Natural killer cell treated with Interleukin-12 subunit alpha and Interleukin-12 subunit beta and Interleukin-15 and Interleukin-18, amount 100 ng/mL, for 72 hours (primary cell): ENCODE measurements at regions not wholly inside any gene's neighbourhood (a gene's known extent, or its start where the extent isn't known, plus 50 kb on each side); places are given as distances from the start of the nearest gene placed in this dataset.

Source experiments
- ATAC-seq, 2 donors: fragments of 150-1000 bp; cut with Tn5 transposase in 1 of 2; sonication (Bioruptor Pico), chemical (Tn5 transposase) in 1 of 2; 2 replicates each; pipeline ENCODE4 v1.10.0; 2021
- DNase-seq: peaks from one replicate; pipeline ENCODE4 v3.0.0; 2022; ENCODE audit warnings: low spot score
- H3K27ac Mint-ChIP-seq, 2 donors: 1 replicate in 1 of 2; 2 replicates in 1 of 2; pipeline ENCODE4 v1.8.0; 2022; ENCODE audit warnings: mixed read lengths in 2 of 2, mild to moderate bottlenecking in 1 of 2, moderate library complexity in 1 of 2
- H3K27me3 Mint-ChIP-seq, 2 donors: 1 replicate in 1 of 2; 2 replicates in 1 of 2; pipeline ENCODE4 v1.8.0; 2022; ENCODE audit warnings: mixed read lengths in 2 of 2
- H3K36me3 Mint-ChIP-seq: one replicate; pipeline ENCODE4 v1.8.0; 2022; ENCODE audit warnings: mixed read lengths
- H3K4me1 Mint-ChIP-seq, 2 donors: 1 replicate in 1 of 2; 2 replicates in 1 of 2; pipeline ENCODE4 v1.8.0; 2022; ENCODE audit warnings: low read depth in 2 of 2, mixed read lengths in 2 of 2, mild to moderate bottlenecking in 1 of 2
- H3K4me3 Mint-ChIP-seq: one replicate; pipeline ENCODE4 v1.8.0; 2022; ENCODE audit warnings: mixed read lengths
- H3K9me3 Mint-ChIP-seq: 2 replicates; pipeline ENCODE4 v1.8.0; 2022; ENCODE audit warnings: mixed read lengths

DNA sequence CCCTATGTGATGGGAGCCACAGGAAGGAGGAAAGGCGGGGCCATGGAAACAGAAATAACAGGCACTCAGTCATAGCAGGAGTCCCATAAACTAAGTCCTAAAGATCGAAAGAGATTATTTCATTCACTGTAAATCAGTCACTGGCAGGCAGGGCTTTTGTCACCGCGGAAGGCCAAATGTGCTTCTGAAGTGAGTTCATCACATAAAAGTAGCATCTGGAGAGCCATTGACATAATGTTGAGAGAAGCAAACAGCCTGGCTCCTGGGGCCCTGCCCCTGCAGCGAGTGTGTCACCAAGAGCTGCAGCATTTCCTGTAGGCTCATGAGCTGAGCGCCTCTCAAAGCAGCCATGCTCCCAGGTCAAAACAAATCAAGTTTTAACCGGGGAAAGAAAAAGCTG lies 476.2 kb downstream of the HAPSTR1 start:
- H3K4me1 Mint-ChIP-seq: no peaks in the 10 kb centered on the region
- H3K9me3 Mint-ChIP-seq: peaks cover 3% of the 10 kb centered on the region
- H3K4me3 Mint-ChIP-seq: no peak overlapping the region
- peaks cover 0 to 7% of the 10 kb centered on the region in 2 donors for H3K27me3 Mint-ChIP-seq
- no peak overlapping the region for H3K27ac Mint-ChIP-seq
- no peaks in the 10 kb centered on the region for H3K36me3 Mint-ChIP-seq
- DNase-seq (no peak), ATAC-seq (no peak)

DNA sequence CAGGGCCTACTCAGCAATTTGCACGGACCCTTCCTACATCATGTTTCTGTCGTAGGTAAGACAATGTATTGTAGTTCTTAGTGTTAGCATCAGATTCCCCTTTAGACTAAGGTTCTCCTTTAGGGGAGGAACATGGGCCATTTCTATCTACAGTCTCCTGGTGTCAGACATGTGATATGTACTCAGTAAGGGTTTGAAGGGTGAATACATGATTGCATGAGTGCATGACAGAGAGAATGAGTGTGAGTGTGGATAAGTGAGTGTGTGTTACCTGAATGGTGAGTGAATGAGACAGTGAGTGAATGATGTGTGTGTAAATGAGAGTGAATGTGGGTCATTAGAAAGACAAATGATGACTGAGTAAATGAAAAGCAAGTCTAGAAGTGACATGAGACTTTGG lies 476.8 kb downstream of the HAPSTR1 start:
- Mint-ChIP-seq H3K27me3 (peaks cover 0 to 7% of the 10 kb centered on the region in 2 donors), H3K36me3 (no peaks in the 10 kb centered on the region), H3K27ac (no peak overlapping the region), H3K9me3 (peaks cover 3% of the 10 kb centered on the region), H3K4me1 (no peaks in the 10 kb centered on the region), H3K4me3 (no peak overlapping the region)
- DNase-seq (no peak), ATAC-seq (no peak)

- Mint-ChIP-seq H3K4me1 (no peaks in the 10 kb centered on the region), H3K9me3 (peaks cover 3% of the 10 kb centered on the region), H3K36me3 (no peaks in the 10 kb centered on the region), H3K27ac (no peak overlapping the region), H3K27me3 (peaks cover 0 to 7% of the 10 kb centered on the region in 2 donors), H3K4me3 (no peak overlapping the region)
- DNase-seq (no peak), ATAC-seq (no peak)
Observed at GRCh38 chr16:9570521-9570920, 479.1 kb downstream of the HAPSTR1 start.

DNA sequence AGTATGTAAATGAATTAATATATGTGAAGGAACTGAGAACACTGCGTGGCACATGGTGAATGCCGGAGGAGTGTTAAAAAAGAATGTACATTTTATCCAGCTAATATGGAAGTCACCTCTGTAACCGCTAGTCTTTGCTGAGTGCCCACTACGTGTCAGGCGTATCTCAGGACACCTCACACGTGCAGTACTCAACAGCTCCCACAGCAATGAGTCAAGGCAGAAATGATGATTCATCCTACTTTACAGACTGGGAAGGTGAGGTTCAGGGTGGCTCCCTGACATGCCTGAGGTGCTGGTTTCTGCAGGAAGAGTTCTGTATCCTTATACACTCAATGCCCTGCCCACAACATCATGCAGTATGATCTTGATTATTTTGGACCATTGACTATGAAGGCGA lies 487.0 kb downstream of the HAPSTR1 start:
- H3K4me1 Mint-ChIP-seq: no peaks in the 10 kb centered on the region
- ATAC-seq: no peak

GRCh38 chr16:9580025-9580424 lies 488.6 kb downstream of the HAPSTR1 start:
- DNase-seq (no peak), ATAC-seq (no peak)
- no peaks in the 10 kb centered on the region for H3K9me3 Mint-ChIP-seq
- H3K36me3 Mint-ChIP-seq: no peaks in the 10 kb centered on the region
- no peaks in the 10 kb centered on the region for H3K27me3 Mint-ChIP-seq
- no peak overlapping the region for H3K27ac Mint-ChIP-seq
- H3K4me1 Mint-ChIP-seq: no peaks in the 10 kb centered on the region
- H3K4me3 Mint-ChIP-seq: no peak overlapping the region

More for the DNA sequence above, 487.0 kb downstream of the HAPSTR1 start:
- no peaks in the 10 kb centered on the region for H3K36me3 Mint-ChIP-seq
- no peaks in the 10 kb centered on the region for H3K9me3 Mint-ChIP-seq
- H3K4me3 Mint-ChIP-seq: no peak overlapping the region
- no peak for DNase-seq
- no peak overlapping the region for H3K27ac Mint-ChIP-seq
- no peaks in the 10 kb centered on the region for H3K27me3 Mint-ChIP-seq

DNA sequence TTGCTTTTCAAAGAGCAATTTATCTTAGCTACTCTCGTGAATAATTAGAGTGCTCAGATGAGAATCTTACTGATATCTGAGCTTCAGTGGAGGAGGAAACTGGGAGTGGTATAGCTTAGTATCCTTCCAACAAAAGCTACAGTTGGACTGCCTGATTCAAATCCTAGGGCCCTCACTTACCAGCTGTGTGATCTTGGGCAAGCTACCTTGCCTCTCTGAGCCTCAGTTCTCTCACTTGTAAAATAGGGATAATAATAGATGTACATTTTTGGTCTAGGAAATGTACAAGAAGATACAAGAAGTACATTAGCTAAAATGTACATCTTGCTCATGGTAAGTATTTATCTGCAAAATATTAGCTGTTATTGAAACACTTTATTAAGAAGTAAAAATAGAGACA lies 502.0 kb downstream of the HAPSTR1 start:
- no peak for DNase-seq
- no peaks in the 10 kb centered on the region for H3K4me1 Mint-ChIP-seq
- no peak for ATAC-seq
- H3K4me3 Mint-ChIP-seq: no peak overlapping the region
- no peak overlapping the region for H3K27ac Mint-ChIP-seq
- H3K27me3 Mint-ChIP-seq: peaks cover 0 to 9% of the 10 kb centered on the region in 2 donors
- no peaks in the 10 kb centered on the region for H3K36me3 Mint-ChIP-seq
- peaks cover 3% of the 10 kb centered on the region for H3K9me3 Mint-ChIP-seq

DNA sequence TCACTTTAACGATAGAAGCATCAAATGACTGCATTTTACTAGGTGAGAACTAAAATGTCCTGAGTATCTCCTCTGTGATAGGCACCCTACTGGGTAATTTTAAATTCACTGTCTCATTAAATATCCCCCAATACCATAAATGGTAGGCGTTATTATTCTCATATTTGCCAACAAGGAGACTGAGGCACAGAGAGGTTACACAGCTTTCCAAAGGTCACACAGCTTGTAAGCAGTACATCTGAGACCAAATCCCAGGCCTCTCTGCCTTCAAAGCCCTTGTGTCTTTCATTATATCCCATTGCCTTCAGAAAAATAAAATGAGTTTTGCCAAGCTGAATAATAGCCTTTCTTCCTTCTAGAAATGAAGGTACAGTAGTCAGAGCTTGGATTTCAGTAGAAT lies 502.6 kb downstream of the HAPSTR1 start:
- H3K4me1 Mint-ChIP-seq: no peaks in the 10 kb centered on the region
- DNase-seq: no peak
- no peak overlapping the region for H3K4me3 Mint-ChIP-seq
- no peak for ATAC-seq
- peaks cover 3% of the 10 kb centered on the region for H3K9me3 Mint-ChIP-seq
- H3K27ac Mint-ChIP-seq: no peak overlapping the region
- H3K36me3 Mint-ChIP-seq: no peaks in the 10 kb centered on the region
- peaks cover 0 to 9% of the 10 kb centered on the region in 2 donors for H3K27me3 Mint-ChIP-seq

- DNase-seq (no peak), ATAC-seq (no peak)
- H3K4me3 Mint-ChIP-seq: no peak overlapping the region
- no peak overlapping the region for H3K27ac Mint-ChIP-seq
- H3K9me3 Mint-ChIP-seq: peaks cover 3% of the 10 kb centered on the region
- H3K4me1 Mint-ChIP-seq: no peaks in the 10 kb centered on the region
- H3K27me3 Mint-ChIP-seq: peaks cover 0 to 9% of the 10 kb centered on the region in 2 donors
- no peaks in the 10 kb centered on the region for H3K36me3 Mint-ChIP-seq
Observed at GRCh38 chr16:9594946-9595345, 503.5 kb downstream of the HAPSTR1 start.

GRCh38 chr16:9595393-9595792 lies 503.9 kb downstream of the HAPSTR1 start:
- Mint-ChIP-seq H3K36me3 (no peaks in the 10 kb centered on the region), H3K27me3 (peaks cover 0 to 9% of the 10 kb centered on the region in 2 donors), H3K27ac (no peak overlapping the region), H3K4me3 (no peak overlapping the region), H3K4me1 (no peaks in the 10 kb centered on the region), H3K9me3 (peaks cover 1% of the 10 kb centered on the region)
- DNase-seq (no peak), ATAC-seq (no peak)

- no peak for ATAC-seq
- Mint-ChIP-seq H3K36me3 (no peaks in the 10 kb centered on the region), H3K4me3 (no peak overlapping the region), H3K27me3 (peaks cover 0 to 9% of the 10 kb centered on the region in 2 donors), H3K4me1 (no peaks in the 10 kb centered on the region), H3K9me3 (no peaks in the 10 kb centered on the region), H3K27ac (no peak overlapping the region)
- no peak for DNase-seq
Observed at GRCh38 chr16:9596788-9597187, 505.3 kb downstream of the HAPSTR1 start.

- DNase-seq (no peak), ATAC-seq (no peak)
- Mint-ChIP-seq H3K36me3 (no peaks in the 10 kb centered on the region), H3K9me3 (no peaks in the 10 kb centered on the region), H3K4me1 (no peaks in the 10 kb centered on the region), H3K27me3 (peaks cover 0 to 9% of the 10 kb centered on the region in 2 donors), H3K4me3 (no peak overlapping the region), H3K27ac (no peak overlapping the region)
Observed at GRCh38 chr16:9597967-9598730, 506.7 kb downstream of the HAPSTR1 start.

DNA sequence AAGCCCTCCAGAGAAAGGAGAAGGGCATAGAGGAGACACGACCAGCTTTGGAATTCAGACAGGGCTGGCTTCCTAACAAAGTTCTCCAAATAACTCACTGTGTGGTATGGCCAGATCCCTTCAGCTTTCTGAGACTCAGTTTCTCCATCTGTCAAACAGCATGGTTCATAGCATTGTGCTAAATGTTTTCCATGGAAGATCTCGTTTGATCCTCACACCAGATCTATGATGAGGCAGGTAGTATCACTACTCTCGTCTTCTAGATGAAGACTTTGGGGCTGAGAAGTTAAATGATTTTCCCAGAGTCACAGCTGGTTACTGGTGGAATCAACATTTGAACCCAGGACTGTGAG lies 507.3 kb downstream of the HAPSTR1 start:
- Mint-ChIP-seq H3K27ac (no peak overlapping the region), H3K36me3 (no peaks in the 10 kb centered on the region), H3K9me3 (no peaks in the 10 kb centered on the region), H3K4me1 (no peaks in the 10 kb centered on the region), H3K4me3 (no peak overlapping the region), H3K27me3 (peaks cover 0 to 9% of the 10 kb centered on the region in 2 donors)
- DNase-seq (no peak), ATAC-seq (no peak)

DNA sequence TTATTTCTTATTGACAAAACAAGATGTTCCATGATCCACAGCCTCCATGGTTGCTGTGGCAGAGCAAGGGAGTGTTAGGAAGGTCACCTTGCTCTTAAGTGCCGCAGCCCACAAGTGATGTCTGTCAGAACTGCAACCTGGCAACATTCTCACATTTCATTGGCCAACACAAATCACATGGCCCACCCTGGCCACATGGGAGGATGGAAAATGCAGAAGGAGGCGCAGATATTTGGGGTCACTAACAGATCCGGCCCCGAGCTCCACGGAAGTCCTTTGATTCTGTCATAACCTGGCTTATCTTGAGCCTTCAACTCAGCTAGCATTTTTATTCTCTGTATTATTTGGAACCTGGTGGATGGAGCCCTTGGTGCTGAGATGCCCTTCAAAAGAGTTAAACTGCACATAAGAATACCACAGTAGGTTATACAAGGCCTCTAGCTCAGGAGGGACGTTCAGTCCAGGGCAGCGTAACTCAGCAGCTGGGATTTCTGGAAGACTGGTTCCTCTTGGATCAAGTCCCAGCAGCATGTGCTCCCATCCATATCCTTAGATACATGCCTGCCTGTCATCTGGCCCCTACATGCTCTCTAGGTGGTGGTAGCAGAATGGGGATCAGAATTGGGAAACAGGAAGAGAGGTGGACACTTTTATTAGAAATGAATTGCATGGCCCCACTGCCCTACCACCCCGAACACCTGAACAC lies 508.1 kb downstream of the HAPSTR1 start:
- Mint-ChIP-seq H3K9me3 (no peaks in the 10 kb centered on the region), H3K36me3 (no peaks in the 10 kb centered on the region), H3K27ac (no peak overlapping the region), H3K27me3 (peaks cover 3 to 4% of the 10 kb centered on the region in 2 donors), H3K4me1 (no peaks in the 10 kb centered on the region), H3K4me3 (no peak overlapping the region)
- ATAC-seq (no peak), DNase-seq (no peak)

DNA sequence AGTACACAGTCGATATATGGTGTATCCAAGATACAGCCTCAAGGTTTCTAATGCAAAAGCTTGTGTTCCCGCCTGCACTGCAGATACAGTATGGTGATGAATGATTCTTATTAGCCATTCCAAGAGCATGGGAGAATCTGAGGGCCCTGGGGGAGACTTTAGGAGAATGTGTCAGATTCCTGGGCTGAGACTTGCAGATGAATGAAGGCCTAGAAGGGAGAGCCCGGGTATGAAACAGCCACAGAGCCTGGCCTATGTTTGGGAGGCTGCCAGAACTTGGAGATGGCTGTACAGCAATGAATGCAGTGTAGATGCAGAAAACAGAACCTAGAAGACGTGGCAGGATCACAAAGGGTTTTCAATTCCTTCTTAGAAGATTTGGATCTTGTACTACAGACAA lies 510.7 kb downstream of the HAPSTR1 start:
- Mint-ChIP-seq H3K9me3 (no peaks in the 10 kb centered on the region), H3K36me3 (no peaks in the 10 kb centered on the region), H3K27me3 (peaks cover 0 to 3% of the 10 kb centered on the region in 2 donors), H3K4me3 (no peak overlapping the region), H3K4me1 (no peaks in the 10 kb centered on the region), H3K27ac (no peak overlapping the region)
- ATAC-seq (no peak), DNase-seq (no peak)
